ENCODE measurements at regions not wholly inside any gene's neighbourhood (a gene's known extent, or its start where the extent isn't known, plus 50 kb on each side); places are given as distances from the start of the nearest gene placed in this dataset.
"Not testable (repeated sequence)": the region's sequence is repeated elsewhere in the genome, so short reads cannot be mapped to it uniquely, and the experiment has no call there.

DNA sequence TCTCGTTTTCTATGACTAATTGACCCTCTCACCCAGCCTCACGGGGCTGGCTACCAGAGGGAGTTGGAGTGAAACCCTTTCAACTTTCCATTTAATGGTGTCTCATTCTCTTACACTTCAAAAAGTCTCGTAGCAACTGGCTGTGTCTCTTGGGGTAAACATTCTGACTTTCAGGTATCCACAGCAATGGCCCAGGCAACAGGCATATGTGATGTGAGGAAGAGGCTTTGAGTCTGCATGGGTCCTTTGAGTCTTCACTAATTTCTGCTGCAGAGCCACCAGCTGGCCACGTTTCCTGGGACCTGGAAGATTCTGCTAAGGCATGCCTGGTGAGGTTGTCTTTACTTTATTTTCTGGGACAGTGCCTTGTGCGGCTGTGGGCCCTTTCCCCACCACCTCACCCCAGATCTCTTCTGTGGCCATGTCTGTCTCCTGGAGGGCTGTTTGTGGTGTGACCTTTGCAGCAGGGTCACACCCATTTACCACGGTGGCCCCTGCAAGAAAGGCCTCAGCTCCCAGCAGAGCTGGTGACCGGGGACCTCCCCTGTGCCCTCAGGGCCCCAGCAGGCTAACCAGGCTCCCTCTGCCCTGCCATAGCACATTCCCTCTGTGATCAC is 112.5 kb upstream of the FRG1 start:
- DNase-seq (ENCODE audit: low read depth) = no peak

DNA sequence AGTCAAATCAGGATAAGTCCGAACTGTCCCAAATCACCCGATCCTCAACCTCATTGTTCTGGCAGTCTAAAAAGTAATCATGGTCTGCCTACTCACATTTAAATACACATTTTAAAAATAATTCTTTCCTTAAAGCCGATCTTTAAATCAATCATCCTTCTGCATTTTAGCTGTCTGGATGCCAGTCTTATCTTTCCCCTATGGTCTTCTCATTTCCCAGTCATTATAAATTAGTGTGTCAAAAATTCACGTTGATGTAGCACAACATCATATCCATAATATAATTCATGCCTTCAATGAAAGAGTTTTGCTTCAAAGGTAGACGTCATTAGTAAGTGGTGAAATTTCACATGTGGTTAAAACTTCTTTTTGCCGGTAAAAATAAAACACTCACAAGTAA is 108.1 kb upstream of the FRG1 start:
- DNase-seq (ENCODE audit: low read depth) = no peak

DNA sequence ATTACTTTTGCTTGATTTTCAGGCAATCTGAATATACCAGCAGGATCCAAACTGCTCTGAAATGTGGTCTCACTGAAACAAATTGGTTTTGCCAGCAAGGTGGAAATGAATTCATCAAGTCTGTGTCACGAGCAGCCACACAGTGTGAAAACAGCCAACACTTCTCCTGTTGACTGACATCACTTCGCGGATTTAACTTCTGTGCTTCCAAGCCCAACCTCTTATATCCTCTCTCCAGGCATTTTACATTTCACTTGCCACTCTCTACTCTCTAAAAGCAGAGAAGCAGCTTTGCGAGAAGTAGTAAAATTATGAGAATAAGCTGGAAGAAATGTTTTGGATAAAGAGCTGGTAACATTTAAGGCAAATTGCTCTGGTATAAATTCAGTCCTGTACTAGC is 106.1 kb upstream of the FRG1 start:
- no peak for DNase-seq (ENCODE audit: low read depth)

DNA sequence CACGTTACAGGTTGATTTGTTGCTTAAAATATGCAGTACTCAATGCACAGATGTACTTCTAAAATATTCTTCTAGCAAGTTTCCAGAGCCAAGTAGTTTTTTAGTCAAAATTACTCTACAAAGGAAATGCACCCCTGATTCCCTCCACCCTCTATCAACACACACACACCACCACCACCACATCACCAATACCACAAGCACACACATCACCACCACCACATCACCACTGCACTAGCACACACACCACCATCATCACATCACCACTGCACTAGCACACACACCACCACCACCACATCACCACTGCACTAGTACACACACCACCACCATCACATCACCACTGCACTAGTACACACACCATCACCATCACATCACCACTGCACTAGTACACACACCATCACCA is 105.2 kb upstream of the FRG1 start:
- no peak for DNase-seq (ENCODE audit: low read depth)

DNA sequence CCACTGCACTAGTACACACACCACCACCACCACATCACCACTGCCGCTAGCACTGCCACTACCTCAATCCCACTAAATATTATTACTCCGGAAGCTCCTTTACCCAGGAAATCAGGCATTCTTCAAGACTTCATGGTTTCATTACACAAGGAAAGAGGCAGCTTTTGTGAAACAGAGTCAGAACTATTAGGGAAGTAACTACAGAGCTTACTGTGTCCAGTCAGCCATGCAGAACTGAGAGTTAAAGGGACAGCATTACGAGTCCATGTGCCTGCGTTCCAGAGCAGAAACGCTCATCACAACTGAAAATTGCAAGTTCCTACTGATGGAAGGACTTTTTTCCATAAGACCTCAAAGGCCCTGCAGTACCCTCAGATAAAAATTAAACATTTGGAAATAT is 103.2 kb upstream of the FRG1 start:
- DNase-seq (ENCODE audit: low read depth) = no peak

DNA sequence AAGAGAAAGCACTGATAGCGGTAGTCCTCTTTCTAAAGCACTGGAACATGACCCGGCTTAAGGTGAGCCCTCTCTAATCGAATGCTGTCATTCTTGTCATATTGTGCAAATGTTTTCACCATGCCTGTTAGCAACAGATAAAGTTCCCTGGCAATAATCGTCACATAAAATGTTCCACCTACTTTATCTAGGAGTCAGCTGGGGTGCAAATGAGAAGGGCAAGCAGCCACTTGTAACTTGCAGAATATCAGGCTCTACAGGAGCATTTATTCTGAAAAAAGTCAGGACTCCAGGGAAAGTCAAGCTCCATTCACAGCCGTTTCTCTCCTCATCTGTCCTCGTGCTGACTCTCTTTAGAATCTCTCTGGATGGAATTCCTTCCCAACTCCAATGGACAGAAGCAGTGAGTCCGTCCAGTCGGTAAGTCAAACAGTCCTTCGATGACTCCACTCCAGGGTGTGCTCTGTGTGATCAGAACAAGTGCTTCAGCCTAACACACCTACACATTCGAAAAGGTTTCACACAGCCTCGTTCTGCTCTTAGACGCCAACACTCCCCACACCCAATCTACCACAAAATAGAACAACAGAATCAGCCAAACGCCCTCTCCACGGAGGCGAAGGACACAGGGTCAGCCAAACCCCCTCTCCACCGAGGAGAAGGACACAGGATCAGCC is 101.7 kb upstream of the FRG1 start:
- DNase-seq (ENCODE audit: low read depth) = no peak

DNA sequence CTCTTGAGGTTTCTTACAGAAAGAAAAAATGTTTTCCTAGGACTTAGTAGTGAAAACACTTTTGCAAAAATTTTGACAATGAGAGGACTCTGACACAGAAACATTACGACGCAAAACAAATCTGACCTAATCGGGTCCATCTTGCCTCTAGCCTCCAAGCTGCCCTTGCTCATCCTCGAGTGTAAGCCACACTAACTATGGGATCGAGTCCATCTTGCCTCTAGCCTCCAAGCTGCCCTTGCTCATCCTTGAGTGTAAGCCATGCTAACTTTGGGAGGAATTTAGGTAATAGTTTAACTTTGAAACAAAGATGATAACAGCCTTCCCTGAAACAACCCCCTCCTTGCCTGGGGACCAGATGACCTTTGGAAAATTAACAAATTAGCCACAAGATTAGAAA is 100.3 kb upstream of the FRG1 start:
- DNase-seq (ENCODE audit: low read depth) = no peak

DNA sequence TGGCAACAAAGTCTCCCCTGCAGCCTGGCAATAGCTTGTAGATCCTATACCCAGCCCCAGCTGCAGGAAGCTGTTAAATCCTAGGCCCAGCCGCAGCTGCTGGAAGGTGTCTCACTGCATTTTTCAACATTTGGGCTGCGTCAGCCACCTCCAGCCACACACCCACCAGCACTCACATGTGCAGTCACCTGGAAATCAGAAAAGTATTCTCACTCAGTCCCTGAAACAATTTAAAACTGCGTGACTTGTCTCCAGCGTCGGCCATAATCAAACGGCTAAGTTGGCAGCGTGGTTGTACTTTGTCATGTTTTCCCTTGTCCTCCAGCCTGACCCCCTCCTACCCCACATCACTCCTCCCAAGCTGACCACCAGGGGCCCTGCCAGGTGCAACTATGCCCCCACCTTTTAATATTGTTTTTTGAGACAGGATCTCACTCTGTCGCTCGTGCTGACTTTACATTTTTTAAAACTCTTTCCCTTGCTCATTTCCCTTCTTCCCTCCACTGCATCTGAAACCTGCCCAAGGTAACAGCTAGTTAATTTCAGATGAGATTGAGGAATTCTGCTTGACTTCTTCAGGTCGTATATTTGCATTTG is 97.2 kb upstream of the FRG1 start:
- DNase-seq (ENCODE audit: low read depth) = no peak

DNA sequence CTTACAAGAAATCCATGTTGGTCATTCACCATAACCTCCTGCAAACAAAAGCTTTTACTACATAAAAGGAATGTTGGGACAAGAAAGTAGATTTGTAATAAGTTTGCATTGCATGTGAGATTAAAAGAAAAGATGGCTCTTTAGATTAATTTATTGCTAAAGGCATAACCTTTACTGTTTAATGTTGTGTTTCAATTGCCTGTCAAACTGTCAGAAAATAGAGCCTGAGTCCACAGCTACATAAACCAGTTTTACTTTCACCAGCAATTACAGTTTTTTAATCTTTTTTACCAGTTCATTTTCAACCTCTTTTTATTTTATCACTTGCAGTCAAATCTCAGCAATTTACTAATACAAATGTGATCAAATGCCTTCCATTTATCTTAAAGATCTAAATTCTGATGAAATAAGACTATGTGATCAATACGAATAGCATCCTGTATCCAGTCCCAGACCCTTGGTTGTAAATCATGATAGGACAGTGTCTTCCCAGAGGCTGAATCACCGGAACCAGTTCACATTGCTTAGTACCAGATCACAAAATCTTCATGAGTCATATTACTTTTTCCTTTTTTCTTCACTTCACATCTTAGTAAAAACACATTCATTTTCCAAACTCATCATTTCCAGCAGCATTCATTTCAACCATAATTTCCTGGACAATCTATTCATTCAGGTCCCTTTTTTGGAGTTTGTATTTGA is 95.4 kb upstream of the FRG1 start:
- no peak for DNase-seq (ENCODE audit: low read depth)

DNA sequence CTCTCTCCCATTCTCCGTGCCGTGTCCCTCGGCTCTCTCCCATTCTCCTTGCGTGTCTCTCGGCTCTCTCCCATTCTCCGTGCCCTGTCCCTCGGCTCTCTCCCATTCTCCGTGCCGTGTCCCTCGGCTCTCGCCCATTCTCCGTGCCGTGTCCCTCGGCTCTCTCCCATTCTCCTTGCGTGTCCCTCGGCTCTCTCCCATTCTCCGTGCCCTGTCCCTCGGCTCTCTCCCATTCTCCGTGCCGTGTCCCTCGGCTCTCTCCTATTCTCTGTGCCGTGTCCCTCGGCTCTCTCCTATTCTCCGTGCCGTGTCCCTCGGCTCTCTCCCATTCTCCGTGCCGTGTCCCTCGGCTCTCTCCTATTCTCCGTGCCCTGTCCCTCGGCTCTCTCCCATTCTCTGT is 94.6 kb upstream of the FRG1 start:
- not testable (repeated sequence) for DNase-seq (ENCODE audit: low read depth)

DNA sequence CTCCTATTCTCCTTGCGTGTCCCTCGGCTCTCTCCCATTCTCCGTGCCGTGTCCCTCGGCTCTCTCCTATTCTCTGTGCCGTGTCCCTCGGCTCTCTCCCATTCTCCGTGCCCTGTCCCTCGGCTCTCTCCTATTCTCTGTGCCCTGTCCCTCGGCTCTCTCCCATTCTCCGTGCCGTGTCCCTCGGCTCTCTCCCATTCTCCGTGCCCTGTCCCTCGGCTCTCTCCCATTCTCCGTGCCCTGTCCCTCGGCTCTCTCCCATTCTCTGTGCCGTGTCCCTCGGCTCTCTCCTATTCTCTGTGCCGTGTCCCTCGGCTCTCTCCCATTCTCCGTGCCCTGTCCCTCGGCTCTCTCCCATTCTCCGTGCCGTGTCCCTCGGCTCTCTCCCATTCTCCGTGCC is 94.1 kb upstream of the FRG1 start:
- not testable (repeated sequence) for DNase-seq (ENCODE audit: low read depth)

DNA sequence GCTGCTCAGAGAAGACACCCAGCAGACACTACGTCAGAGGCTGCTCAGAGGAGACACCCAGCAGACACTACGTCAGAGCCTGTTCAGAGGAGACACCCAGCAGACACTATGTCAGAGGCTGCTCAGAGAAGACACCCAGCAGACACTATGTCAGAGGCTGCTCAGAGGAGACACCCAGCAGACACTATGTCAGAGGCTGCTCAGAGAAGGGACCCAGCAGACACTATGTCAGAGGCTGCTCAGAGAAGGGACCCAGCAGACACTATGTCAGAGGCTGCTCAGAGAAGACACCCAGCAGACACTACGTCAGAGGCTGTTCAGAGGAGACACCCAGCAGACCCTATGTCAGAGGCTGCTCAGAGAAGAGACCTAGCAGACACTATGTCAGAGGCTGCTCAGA is 92.0 kb upstream of the FRG1 start:
- DNase-seq (ENCODE audit: low read depth) = not testable (repeated sequence)

DNA sequence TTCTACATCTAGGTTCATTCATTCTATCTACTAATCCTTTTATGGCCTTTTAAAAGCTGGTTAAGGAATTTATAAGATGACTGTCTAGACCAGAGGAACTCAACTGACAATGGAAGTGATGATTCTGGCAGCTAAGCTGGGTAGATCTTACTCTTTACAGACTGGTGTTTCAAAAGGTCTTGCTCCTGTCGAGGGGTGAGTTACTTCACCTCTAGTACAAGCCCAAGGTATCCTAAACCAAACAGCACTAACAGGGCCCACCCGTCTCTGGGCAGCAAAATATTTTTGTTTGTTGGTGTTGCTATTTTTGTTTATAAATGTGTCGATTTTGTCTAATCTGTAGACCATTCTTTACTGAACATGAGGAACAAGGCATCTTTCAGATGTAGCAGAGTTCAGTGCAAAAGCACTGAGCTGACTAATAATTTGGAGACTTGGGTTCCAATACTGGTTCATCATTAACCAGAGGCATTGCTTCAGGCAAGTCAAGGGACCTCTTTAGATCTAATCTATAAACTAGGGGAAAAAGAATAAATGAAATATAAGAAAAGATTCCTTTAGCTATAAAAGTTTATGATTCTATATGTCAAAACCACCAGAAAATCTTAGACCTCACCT is 90.3 kb upstream of the FRG1 start:
- DNase-seq (ENCODE audit: low read depth) = no peak

DNA sequence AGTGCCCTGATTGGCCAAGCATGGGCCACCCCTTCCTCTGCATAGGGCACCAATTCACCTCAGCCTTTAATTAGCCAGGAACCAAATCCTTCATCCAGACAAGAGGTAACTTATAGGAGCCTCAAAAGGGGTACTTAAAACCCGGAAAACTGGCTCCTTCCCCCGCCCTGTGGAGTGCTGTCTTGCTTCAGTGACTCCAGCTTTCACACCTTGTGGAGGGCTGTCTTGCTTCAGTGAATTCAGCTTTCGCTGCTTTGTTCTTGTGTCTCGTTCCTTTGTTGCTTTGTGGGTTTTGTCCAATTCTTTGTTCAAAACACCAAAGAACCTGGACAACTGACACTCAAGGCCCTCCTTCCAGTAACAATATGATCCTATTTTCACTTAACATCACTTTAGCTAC is 82.2 kb upstream of the FRG1 start:
- no peak for DNase-seq (ENCODE audit: low read depth)

DNA sequence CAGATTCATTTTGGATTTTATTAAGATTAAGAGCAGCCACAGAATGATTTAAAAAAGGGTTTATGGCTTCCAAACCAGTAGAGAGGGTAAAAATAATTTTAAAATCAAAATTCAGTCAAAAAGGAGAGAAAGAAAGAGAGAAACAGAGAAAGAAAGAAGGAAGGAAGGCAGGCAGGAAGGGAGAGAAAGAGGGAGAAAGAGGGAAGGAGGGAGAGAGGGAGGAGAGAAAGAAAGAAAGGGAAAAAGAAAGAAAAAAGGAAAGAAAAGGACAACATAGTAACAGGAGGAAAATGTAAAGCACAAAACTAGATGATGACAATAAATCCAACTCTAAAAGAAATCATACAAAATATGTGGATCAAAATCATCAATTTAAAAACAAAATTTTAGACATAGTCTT is 79.6 kb upstream of the FRG1 start:
- DNase-seq (ENCODE audit: low read depth) = no peak

DNA sequence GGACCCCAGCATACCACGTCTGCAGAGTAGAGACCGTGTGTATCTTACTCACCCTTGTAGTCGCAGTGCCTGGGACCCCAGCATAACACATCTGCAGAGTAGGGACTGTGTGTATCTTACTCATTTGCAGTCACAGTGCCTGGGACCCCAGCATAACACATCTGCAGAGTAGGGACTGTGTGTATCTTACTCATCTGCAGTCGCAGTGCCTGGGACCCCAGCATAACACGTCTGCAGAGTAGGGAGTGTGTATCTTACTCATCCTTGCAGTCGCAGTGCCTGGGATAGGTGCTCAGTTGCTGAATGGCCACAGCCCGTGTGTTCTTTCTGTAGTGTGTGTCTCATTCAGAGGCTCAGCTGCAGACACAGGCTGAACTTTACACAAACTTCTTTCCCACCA is 71.4 kb upstream of the FRG1 start:
- no peak for DNase-seq (ENCODE audit: low read depth)

DNA sequence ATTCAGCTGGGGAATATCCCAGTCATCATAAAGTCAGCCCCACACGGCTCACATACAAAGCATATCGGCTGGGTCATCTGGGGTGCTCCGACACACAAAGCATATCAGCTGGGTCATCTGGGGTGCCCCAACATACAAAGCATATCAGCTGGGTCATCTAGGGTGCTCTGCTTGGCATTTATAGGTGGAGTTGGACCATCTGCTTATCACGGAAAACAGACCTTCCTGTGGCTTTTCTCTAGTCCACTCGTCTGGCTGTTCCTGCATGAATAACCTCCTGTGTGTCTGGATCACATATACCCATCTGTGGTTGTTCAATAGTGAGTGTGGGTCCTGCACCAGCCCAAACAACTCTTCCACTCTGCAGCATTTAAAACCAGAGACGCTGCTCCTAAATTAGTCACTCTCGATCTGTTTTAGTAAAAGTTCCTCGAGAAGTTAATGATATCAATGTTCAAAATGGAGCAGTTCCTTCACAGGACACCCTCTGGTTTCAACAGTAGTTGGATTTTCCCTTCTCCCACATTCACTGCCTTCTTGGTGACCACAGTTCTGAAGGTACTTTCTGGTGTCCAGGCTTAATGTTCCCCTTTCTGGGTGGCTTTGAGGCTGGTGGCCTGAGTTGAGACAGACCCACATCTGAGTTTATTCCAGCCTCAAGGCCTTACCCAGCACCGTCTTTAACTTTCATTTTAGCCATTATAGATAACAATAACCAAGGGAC is 70.0 kb upstream of the FRG1 start:
- no peak for DNase-seq (ENCODE audit: low read depth)

DNA sequence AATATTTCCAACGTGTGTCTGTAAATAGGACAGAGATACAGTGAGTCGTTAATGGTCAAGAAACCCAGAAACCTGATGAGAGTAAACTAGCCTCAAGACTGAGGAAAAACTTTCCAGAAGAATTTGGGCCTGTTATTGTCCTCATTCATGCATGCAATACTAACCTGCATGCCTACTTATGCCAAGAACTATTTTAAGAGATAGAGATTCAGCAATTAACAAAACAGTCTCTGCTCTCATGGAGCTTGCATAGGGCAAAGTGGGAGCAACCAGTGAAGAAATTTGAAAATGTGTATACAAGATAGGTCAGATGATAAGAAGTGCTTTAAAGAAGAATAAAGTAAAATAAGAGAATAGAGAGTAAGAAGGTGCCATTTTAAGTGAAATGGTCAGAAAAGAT is 66.1 kb upstream of the FRG1 start:
- DNase-seq (ENCODE audit: low read depth) = no peak

DNA sequence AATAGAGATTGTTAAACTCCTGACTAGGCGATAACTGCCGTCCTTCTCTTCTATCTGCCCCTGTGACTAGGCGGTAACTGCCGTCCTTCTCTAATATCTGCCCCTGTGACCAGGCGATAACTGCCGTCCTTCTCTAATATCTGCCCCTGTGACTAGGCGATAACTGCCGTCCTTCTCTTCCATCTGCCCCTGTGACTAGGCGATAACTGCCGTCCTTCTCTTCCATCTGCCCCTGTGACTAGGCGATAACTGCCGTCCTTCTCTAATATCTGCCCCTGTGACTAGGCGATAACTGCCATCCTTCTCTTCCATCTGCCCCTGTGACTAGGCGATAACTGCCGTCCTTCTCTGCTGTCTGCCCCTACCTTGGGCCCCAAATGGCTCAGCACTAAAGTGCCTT is 59.5 kb upstream of the FRG1 start:
- not testable (repeated sequence) for DNase-seq (ENCODE audit: low read depth)

DNA sequence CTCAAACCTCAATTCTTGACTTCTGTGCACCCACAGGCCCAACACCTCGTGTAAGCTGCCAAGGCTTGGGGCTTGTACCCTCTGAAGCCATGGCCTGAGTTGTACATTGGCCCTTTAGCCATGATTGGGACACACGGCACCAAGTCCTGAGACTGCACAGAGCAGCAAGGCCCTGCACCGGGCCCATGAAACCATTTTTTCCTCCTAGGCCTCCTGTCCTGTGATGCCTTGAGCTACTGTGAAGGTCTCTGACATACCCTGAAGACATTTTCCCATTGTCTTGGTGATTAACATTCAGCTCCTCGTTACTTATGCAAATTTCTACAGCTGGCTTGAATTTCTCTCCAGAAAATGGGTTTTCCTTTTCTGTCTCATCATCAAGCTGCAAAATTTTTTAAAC is 52.3 kb upstream of the FRG1 start:
- not testable (repeated sequence) for DNase-seq (ENCODE audit: low read depth)

All from activated T-cell treated with anti-CD3 and anti-CD28 coated beads for 48 hours (primary cell).